Liver (tissue), 8 donors: ENCODE measurements at regions not wholly inside any gene's neighbourhood (a gene's known extent, or its start where the extent isn't known, plus 50 kb on each side); places are given as distances from the start of the nearest gene placed in this dataset.

Source experiments
- DNase-seq: peaks from one replicate; pipeline ENCODE4 v3.0.0-alpha.2; 2017; ENCODE audit warnings: low spot score
- H3K27ac ChIP-seq, 2 donors: one replicate each; pipeline ENCODE4 v1.7.0; 2013; ENCODE audit warnings: inconsistent platforms in 2 of 2, low read length in 2 of 2, control low read depth in 1 of 2, low read depth in 1 of 2, mild to moderate bottlenecking in 1 of 2
- H3K27me3 ChIP-seq, 4 donors: one replicate each; pipeline versions ENCODE4 v1.6.1 to v1.7.0; 2013; ENCODE audit warnings: low read length in 3 of 4, inconsistent platforms in 1 of 4, mild to moderate bottlenecking in 1 of 4, moderate library complexity in 1 of 4; ENCODE audit not compliant: control insufficient read depth in 4 of 4, insufficient read depth in 4 of 4
- H3K36me3 ChIP-seq, 4 donors: one replicate each; pipeline versions ENCODE4 v1.6.1 to v1.7.0; 2013; ENCODE audit warnings: low read length in 3 of 4, mild to moderate bottlenecking in 3 of 4, low read depth in 1 of 4, moderate library complexity in 1 of 4; ENCODE audit not compliant: control insufficient read depth in 4 of 4, insufficient read depth in 3 of 4
- H3K4me1 ChIP-seq, 4 donors: one replicate each; pipeline versions ENCODE4 v1.6.1 to v1.7.0; 2013; ENCODE audit warnings: low read length in 3 of 4, mild to moderate bottlenecking in 3 of 4, moderate library complexity in 1 of 4; ENCODE audit not compliant: control insufficient read depth in 4 of 4, insufficient read depth in 4 of 4
- H3K4me3 ChIP-seq, 3 donors: one replicate each; pipeline versions ENCODE4 v1.6.1 to v1.7.0; 2013; ENCODE audit warnings: low read length in 3 of 3, control low read depth in 1 of 3, low read depth in 1 of 3, mild to moderate bottlenecking in 1 of 3
- H3K9ac ChIP-seq, 2 donors: one replicate each; pipeline ENCODE4 v1.7.0; 2013; ENCODE audit warnings: low read length in 2 of 2, mild to moderate bottlenecking in 2 of 2, moderate library complexity in 2 of 2, control low read depth in 1 of 2, low read depth in 1 of 2
- H3K9me3 ChIP-seq, 4 donors: one replicate each; pipeline versions ENCODE4 v1.6.1 to v1.7.0; 2013; ENCODE audit warnings: low read length in 3 of 4; ENCODE audit not compliant: control insufficient read depth in 4 of 4
- EGR1 ChIP-seq, 2 donors: IDR thresholded peaks; 2 replicates each; pipeline ENCODE4 v1.6.1; 2016 to 2018; ENCODE audit warnings: antibody characterized with exemption in 2 of 2, low read depth in 2 of 2
- FOXA2 ChIP-seq: IDR thresholded peaks from 2 replicates; pipeline ENCODE4 v1.6.1; 2016; ENCODE audit warnings: antibody characterized with exemption
- GABPA ChIP-seq, 2 donors: IDR thresholded peaks in 1 of 2; conservative IDR thresholded peaks in 1 of 2; 2 replicates each; pipeline ENCODE4 v1.6.1; 2016; ENCODE audit warnings: antibody characterized with exemption in 2 of 2, mild to moderate bottlenecking in 1 of 2, moderate library complexity in 1 of 2
- HNF4A ChIP-seq, 2 donors: conservative IDR thresholded peaks; 2 replicates each; pipeline ENCODE4 v1.6.1; 2016; ENCODE audit warnings: antibody characterized with exemption in 2 of 2, mild to moderate bottlenecking in 2 of 2
- HNF4G ChIP-seq: IDR thresholded peaks from 2 replicates; pipeline ENCODE4 v1.6.1; 2016; ENCODE audit warnings: antibody characterized with exemption
- JUND ChIP-seq, 2 donors: IDR thresholded peaks; 2 replicates each; pipeline ENCODE4 v1.6.1; 2016; ENCODE audit warnings: antibody characterized with exemption in 2 of 2
- MAX ChIP-seq: IDR thresholded peaks from 2 replicates; pipeline ENCODE4 v1.6.1; 2016; ENCODE audit warnings: antibody characterized with exemption
- NR2F2 ChIP-seq: IDR thresholded peaks from 2 replicates; pipeline ENCODE4 v1.6.1; 2016; ENCODE audit warnings: antibody characterized with exemption
- RAD21 ChIP-seq, 2 donors: IDR thresholded peaks; 2 replicates each; pipeline ENCODE4 v1.6.1; 2016; ENCODE audit warnings: antibody characterized with exemption in 2 of 2, mild to moderate bottlenecking in 2 of 2
- REST ChIP-seq: IDR thresholded peaks from 2 replicates; pipeline ENCODE4 v1.6.1; 2016; ENCODE audit warnings: antibody characterized with exemption, mild to moderate bottlenecking
- RXRA ChIP-seq, 2 donors: IDR thresholded peaks; 2 replicates each; pipeline ENCODE4 v1.6.1; 2017 to 2018; ENCODE audit warnings: antibody characterized with exemption in 2 of 2, mild to moderate bottlenecking in 1 of 2
- TAF1 ChIP-seq: conservative IDR thresholded peaks from 2 replicates; pipeline ENCODE4 v1.6.1; 2016; ENCODE audit warnings: antibody characterized with exemption, mild to moderate bottlenecking
- YY1 ChIP-seq: IDR thresholded peaks from 2 replicates; pipeline ENCODE4 v1.6.1; 2016; ENCODE audit warnings: antibody characterized with exemption, mild to moderate bottlenecking
- WGBS: extraction: QIAGEN DNeasy Blood & Tissue Kit; methylation state at CpG from one replicate; pipeline ENCODE4 v1.1.7; 2013; 5-methylcytosine and 5-hydroxymethylcytosine counted together
- TF ChIP-seq, protein P1 (sequence below): fragments of 150-350 bp; IDR thresholded peaks from 2 replicates; pipeline ENCODE4 v1.5.1; 2017; ENCODE audit warnings: improper control_type of control experiment, low read depth, low read length; ENCODE audit not compliant: missing input control
- TF ChIP-seq, protein P2 (sequence below): IDR thresholded peaks from 2 replicates; pipeline ENCODE4 v1.6.1; 2016; ENCODE audit warnings: antibody characterized with exemption
- TF ChIP-seq, protein P3 (sequence below): IDR thresholded peaks from 2 replicates; pipeline ENCODE4 v1.6.1; 2016; ENCODE audit warnings: antibody characterized with exemption
- donor health status: healthy.
- donor health status: healthy.
- donor health status: healthy.
- donor health status: healthy.
- donor health status: healthy.

DNA sequence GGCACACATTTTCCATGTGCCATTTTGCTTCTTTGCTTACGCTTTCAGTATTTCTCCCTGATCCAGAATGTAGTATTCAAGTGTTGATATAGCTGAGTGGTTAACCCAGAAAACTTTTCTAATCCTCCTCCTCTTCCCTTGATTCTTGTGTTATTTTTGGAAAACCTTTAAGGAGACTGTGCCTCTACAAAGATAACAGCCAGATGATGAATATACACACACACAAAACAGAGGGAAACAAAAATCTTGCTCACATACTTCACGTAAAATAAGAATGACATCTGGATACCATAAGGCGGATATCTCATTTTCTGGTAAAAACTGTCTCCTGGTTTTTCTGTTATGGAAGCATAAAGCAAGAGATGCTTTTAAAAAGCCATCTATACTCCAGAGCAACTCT lies 295.8 kb upstream of the THBS1 start:
- Histone ChIP-seq H3K4me1 (no peaks in the 10 kb centered on the region), H3K27me3 (no peaks in the 10 kb centered on the region), H3K27ac (no peak overlapping the region), H3K36me3 (no peaks in the 10 kb centered on the region), H3K4me3 (no peak overlapping the region), H3K9ac (no peak overlapping the region), H3K9me3 (no peaks in the 10 kb centered on the region)
- 94% methylated on average over 3 of the region's 3 CpGs for WGBS
- TF ChIP-seq RAD21 (IDR thresholded peaks at IDR 0.05) (no peak), MAX (no peak), GABPA (IDR thresholded peaks at IDR 0.05 in 1 of 2, conservative IDR thresholded peaks at IDR 0.05 in 1 of 2) (no peak), FOXA2 (no peak), TAF1 (no peak), RXRA (IDR thresholded peaks at IDR 0.05) (no peak), REST (no peak), EGR1 (IDR thresholded peaks at IDR 0.05; ENCODE audit: low read depth in 2 of 2) (no peak), HNF4A (conservative IDR thresholded peaks at IDR 0.05) (no peak), HNF4G (no peak)
- TF ChIP-seq, protein P1, sequence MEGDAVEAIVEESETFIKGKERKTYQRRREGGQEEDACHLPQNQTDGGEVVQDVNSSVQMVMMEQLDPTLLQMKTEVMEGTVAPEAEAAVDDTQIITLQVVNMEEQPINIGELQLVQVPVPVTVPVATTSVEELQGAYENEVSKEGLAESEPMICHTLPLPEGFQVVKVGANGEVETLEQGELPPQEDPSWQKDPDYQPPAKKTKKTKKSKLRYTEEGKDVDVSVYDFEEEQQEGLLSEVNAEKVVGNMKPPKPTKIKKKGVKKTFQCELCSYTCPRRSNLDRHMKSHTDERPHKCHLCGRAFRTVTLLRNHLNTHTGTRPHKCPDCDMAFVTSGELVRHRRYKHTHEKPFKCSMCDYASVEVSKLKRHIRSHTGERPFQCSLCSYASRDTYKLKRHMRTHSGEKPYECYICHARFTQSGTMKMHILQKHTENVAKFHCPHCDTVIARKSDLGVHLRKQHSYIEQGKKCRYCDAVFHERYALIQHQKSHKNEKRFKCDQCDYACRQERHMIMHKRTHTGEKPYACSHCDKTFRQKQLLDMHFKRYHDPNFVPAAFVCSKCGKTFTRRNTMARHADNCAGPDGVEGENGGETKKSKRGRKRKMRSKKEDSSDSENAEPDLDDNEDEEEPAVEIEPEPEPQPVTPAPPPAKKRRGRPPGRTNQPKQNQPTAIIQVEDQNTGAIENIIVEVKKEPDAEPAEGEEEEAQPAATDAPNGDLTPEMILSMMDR: no peak
- TF ChIP-seq, protein P2, sequence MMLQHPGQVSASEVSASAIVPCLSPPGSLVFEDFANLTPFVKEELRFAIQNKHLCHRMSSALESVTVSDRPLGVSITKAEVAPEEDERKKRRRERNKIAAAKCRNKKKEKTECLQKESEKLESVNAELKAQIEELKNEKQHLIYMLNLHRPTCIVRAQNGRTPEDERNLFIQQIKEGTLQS: no peak
- TF ChIP-seq, protein P3, sequence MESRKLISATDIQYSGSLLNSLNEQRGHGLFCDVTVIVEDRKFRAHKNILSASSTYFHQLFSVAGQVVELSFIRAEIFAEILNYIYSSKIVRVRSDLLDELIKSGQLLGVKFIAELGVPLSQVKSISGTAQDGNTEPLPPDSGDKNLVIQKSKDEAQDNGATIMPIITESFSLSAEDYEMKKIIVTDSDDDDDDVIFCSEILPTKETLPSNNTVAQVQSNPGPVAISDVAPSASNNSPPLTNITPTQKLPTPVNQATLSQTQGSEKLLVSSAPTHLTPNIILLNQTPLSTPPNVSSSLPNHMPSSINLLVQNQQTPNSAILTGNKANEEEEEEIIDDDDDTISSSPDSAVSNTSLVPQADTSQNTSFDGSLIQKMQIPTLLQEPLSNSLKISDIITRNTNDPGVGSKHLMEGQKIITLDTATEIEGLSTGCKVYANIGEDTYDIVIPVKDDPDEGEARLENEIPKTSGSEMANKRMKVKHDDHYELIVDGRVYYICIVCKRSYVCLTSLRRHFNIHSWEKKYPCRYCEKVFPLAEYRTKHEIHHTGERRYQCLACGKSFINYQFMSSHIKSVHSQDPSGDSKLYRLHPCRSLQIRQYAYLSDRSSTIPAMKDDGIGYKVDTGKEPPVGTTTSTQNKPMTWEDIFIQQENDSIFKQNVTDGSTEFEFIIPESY: no peak
- no peak for DNase-seq

GRCh38 chr15:39285663-39286062 lies 295.2 kb upstream of the THBS1 start:
- Histone ChIP-seq H3K9ac (no peak overlapping the region), H3K27me3 (no peaks in the 10 kb centered on the region), H3K4me1 (no peaks in the 10 kb centered on the region), H3K4me3 (no peak overlapping the region), H3K9me3 (no peaks in the 10 kb centered on the region), H3K36me3 (no peaks in the 10 kb centered on the region), H3K27ac (no peak overlapping the region)
- DNase-seq: no peak
- TF ChIP-seq RAD21 (IDR thresholded peaks at IDR 0.05) (no peak), MAX (no peak), YY1 (no peak), GABPA (IDR thresholded peaks at IDR 0.05 in 1 of 2, conservative IDR thresholded peaks at IDR 0.05 in 1 of 2) (no peak), FOXA2 (no peak), JUND (IDR thresholded peaks at IDR 0.05) (no peak), NR2F2 (no peak), REST (no peak), EGR1 (IDR thresholded peaks at IDR 0.05; ENCODE audit: low read depth in 2 of 2) (no peak), HNF4A (conservative IDR thresholded peaks at IDR 0.05) (no peak), RXRA (IDR thresholded peaks at IDR 0.05) (no peak)
- TF ChIP-seq, protein P3: no peak
